SK-N-SH (cell line): ENCODE measurements at regions not wholly inside any gene's neighbourhood (a gene's known extent, or its start where the extent isn't known, plus 50 kb on each side); places are given as distances from the start of the nearest gene placed in this dataset.

Source experiments
- CTCF ChIA-PET: fragments of 300-600, 350-600 bp; formaldehyde crosslinking; extraction: SDS; loops from one replicate; lab custom pipeline; 2021; lab: Yijun Ruan, JAX
- POLR2A ChIA-PET: fragments of 350-600 bp; sonication (Branson Sonifier 250); formaldehyde crosslinking; extraction: SDS; loops from one replicate; lab custom pipeline; 2020; ENCODE audit warnings: antibody characterized with exemption, inconsistent platforms; lab: Yijun Ruan, JAX
- DNase-seq: peaks from one replicate; pipeline ENCODE4 v3.0.0; 2012
- H2AFZ ChIP-seq: fragments of 200-600 bp; sonication (generic); 2 replicates; pipeline ENCODE4 v1.8.1; 2016; ENCODE audit warnings: antibody characterized with exemption, mild to moderate bottlenecking, low read depth
- H3F3A ChIP-seq: fragments of 200-600 bp; sonication (generic); replicated peaks from 2 replicates; pipeline ENCODE3; 2016; ENCODE audit warnings: antibody characterized with exemption, mild to moderate bottlenecking; ENCODE audit not compliant: insufficient read depth
- H3K27ac ChIP-seq, 2 experiments: fragments of 200-500 bp in 1 of 2; fragments of 200-600 bp in 1 of 2; sonication (Bioruptor generic) in 1 of 2; sonication (generic), shearing (Covaris generic) in 1 of 2; 2 replicates each; pipeline versions ENCODE4 v1.5.1 to v1.6.1; 2014 to 2016; ENCODE audit warnings: low read depth in 2 of 2, inconsistent platforms in 1 of 2, low read length in 1 of 2, mild to moderate bottlenecking in 1 of 2, mixed read lengths in 1 of 2
- H3K27me3 ChIP-seq: fragments of 200-600 bp; sonication (generic), shearing (Covaris generic); 2 replicates; pipeline ENCODE4 v1.6.1; 2016; ENCODE audit warnings: mixed run types; ENCODE audit not compliant: insufficient read depth
- H3K36me3 ChIP-seq, 2 experiments: fragments of 200-500 bp in 1 of 2; fragments of 200-600 bp in 1 of 2; sonication (Bioruptor generic) in 1 of 2; sonication (generic) in 1 of 2; replicated peaks in 1 of 2; 2 replicates each; pipeline versions ENCODE3 to v1.5.1; 2014 to 2016; ENCODE audit warnings: low read length in 1 of 2, mild to moderate bottlenecking in 1 of 2; ENCODE audit not compliant: insufficient read depth in 2 of 2, control insufficient read depth in 1 of 2
- H3K4me1 ChIP-seq, 2 experiments: fragments of 200-500 bp in 1 of 2; fragments of 200-600 bp in 1 of 2; sonication (Bioruptor generic) in 1 of 2; sonication (generic), shearing (Covaris generic) in 1 of 2; 2 replicates each; pipeline versions ENCODE4 v1.5.1 to v1.6.1; 2014 to 2016; ENCODE audit warnings: low read depth in 1 of 2, low read length in 1 of 2, mixed run types in 1 of 2; ENCODE audit not compliant: insufficient read depth in 2 of 2, control insufficient read depth in 1 of 2
- H3K4me2 ChIP-seq: fragments of 200-600 bp; sonication (generic), shearing (Covaris generic); 2 replicates; pipeline ENCODE4 v1.6.1; 2017; ENCODE audit warnings: mixed run types
- H3K4me3 ChIP-seq, 2 experiments: fragments of 200-500 bp in 1 of 2; fragments of 200-600 bp in 1 of 2; sonication (Bioruptor generic) in 1 of 2; sonication (generic), shearing (Covaris generic) in 1 of 2; 2 replicates each; pipeline versions ENCODE4 v1.5.1 to v1.8.1; 2014 to 2016; ENCODE audit warnings: low read depth in 2 of 2, inconsistent platforms in 1 of 2, low read length in 1 of 2, mild to moderate bottlenecking in 1 of 2, mixed read lengths in 1 of 2, moderate library complexity in 1 of 2
- H3K79me2 ChIP-seq: fragments of 200-600 bp; sonication (generic); 2 replicates; pipeline ENCODE4 v1.8.1; 2017; ENCODE audit warnings: mild to moderate bottlenecking; ENCODE audit not compliant: insufficient read depth
- H3K9ac ChIP-seq: fragments of 200-600 bp; sonication (generic); 2 replicates; pipeline ENCODE4 v1.6.1; 2017; ENCODE audit warnings: mixed run types
- H3K9me2 ChIP-seq: fragments of 200-600 bp; sonication (generic); 2 replicates; pipeline ENCODE4 v1.6.1; 2017; ENCODE audit warnings: mixed run types
- H3K9me3 ChIP-seq: fragments of 200-600 bp; sonication (generic); 2 replicates; pipeline ENCODE4 v1.6.1; 2017; ENCODE audit warnings: mixed run types, mild to moderate bottlenecking, moderate library complexity
- H4K20me1 ChIP-seq: fragments of 200-600 bp; sonication (generic); 2 replicates; pipeline ENCODE4 v1.6.1; 2017; ENCODE audit warnings: mild to moderate bottlenecking, mixed run types; ENCODE audit not compliant: insufficient read depth
- ELF1 ChIP-seq: IDR thresholded peaks from 2 replicates; pipeline ENCODE4 v1.4.0; 2012
- EZH2phosphoT487 ChIP-seq: fragments of 200-600 bp; sonication (generic); IDR thresholded peaks from 2 replicates; pipeline ENCODE4 v1.6.1; 2017; ENCODE audit warnings: low read depth, mixed run types, mild to moderate bottlenecking, antibody characterized with exemption, moderate library complexity, borderline replicate concordance
- FOSL2 ChIP-seq: IDR thresholded peaks from 2 replicates; pipeline ENCODE4 v1.4.0; 2012; ENCODE audit warnings: low read depth, mild to moderate bottlenecking, moderate library complexity, borderline replicate concordance
- FOXJ3 ChIP-seq: sonication (generic); formaldehyde crosslinking; IDR thresholded peaks from 2 replicates; pipeline ENCODE4 v1.5.1; 2020; ENCODE audit warnings: mild to moderate bottlenecking, missing genetic modification reagents
- NFIC ChIP-seq: IDR thresholded peaks from 2 replicates; pipeline ENCODE4 v1.4.0; 2012; ENCODE audit warnings: borderline replicate concordance
- PBX3 ChIP-seq: IDR thresholded peaks from 2 replicates; pipeline ENCODE4; 2012
- RAD21 ChIP-seq: IDR thresholded peaks from 2 replicates; pipeline ENCODE4 v1.6.1; 2012; ENCODE audit warnings: mild to moderate bottlenecking, low read length
- SMC3 ChIP-seq: IDR thresholded peaks from 2 replicates; pipeline ENCODE4 v1.6.1; 2012; ENCODE audit warnings: low read depth, low read length, improper control_type of control experiment
- TAF1 ChIP-seq: IDR thresholded peaks from 2 replicates; pipeline ENCODE4 v1.6.1; 2012; ENCODE audit warnings: low read depth, mild to moderate bottlenecking, low read length, moderate library complexity, borderline replicate concordance
- TCF12 ChIP-seq: IDR thresholded peaks from 2 replicates; pipeline ENCODE4 v1.4.0; 2012
- USF1 ChIP-seq: IDR thresholded peaks from 2 replicates; pipeline ENCODE4 v1.4.0; 2012; ENCODE audit warnings: low read depth, borderline replicate concordance
- ZBTB33 ChIP-seq: IDR thresholded peaks from 2 replicates; pipeline ENCODE4 v1.4.0; 2012; ENCODE audit warnings: low read depth, borderline replicate concordance
- WGBS: methylation state at CpG from one replicate; pipeline ENCODE4 v1.1.6; 2017; ENCODE audit warnings: low lambda C conversion rate; 5-methylcytosine and 5-hydroxymethylcytosine counted together

GRCh38 chr13:43986421-43986981, 106.8 kb downstream of the LACC1 start:
- Histone ChIP-seq H3F3A (no peaks in the 10 kb centered on the region), H3K27me3 (no peaks in the 10 kb centered on the region), H3K79me2 (no peaks in the 10 kb centered on the region), H3K9me3 (no peaks in the 10 kb centered on the region), H3K36me3 (no peaks in the 10 kb centered on the region), H3K4me3 (no peak overlapping the region), H3K27ac (no peak overlapping the region), H3K9me2 (no peaks in the 10 kb centered on the region), H3K4me2 (no peak overlapping the region), H3K4me1 (no peaks in the 10 kb centered on the region; a peak in 1 of 4 replicates), H2AFZ (no peak overlapping the region), H3K9ac (no peak overlapping the region), H4K20me1 (no peaks in the 10 kb centered on the region)
- ChIA-PET CTCF (interaction anchor here (0.7 to 1.6 kb wide), 3 partner anchors 25 to 580 kb away, joined by 3 to 5 read pairs (median 3); no protein-coding TSS in a partner anchor), POLR2A (no interaction called here)
- TF ChIP-seq USF1 = no peak
- no peak for TF ChIP-seq TCF12
- no peak for TF ChIP-seq ZBTB33
- no peak for TF ChIP-seq FOXJ3
- no peak for TF ChIP-seq EZH2phosphoT487
- TF ChIP-seq TAF1 = no peak
- TF ChIP-seq NFIC = no peak
- no peak for TF ChIP-seq RAD21
- no peak for TF ChIP-seq FOSL2
- TF ChIP-seq ELF1 = no peak
- DNase-seq = no peak
- WGBS = 73% methylated on average over 3 of the region's 3 CpGs

- H3K27me3 ChIP-seq = no peaks in the 10 kb centered on the region; the same call in 1 of the 2 replicates
- H3K9me2 ChIP-seq = no peaks in the 10 kb centered on the region
- no peak for DNase-seq
- no peak overlapping the region for H3K4me2 ChIP-seq
- no peak overlapping the region for H3K27ac ChIP-seq
- no peaks in the 10 kb centered on the region for H4K20me1 ChIP-seq
- no peak overlapping the region for H2AFZ ChIP-seq
- no peaks in the 10 kb centered on the region for H3F3A ChIP-seq
- ChIA-PET CTCF (no interaction called here), POLR2A (no interaction called here)
- TF ChIP-seq PBX3 (peak; percentile 44), SMC3 (no peak)
- no peak overlapping the region for H3K9ac ChIP-seq
- no peaks in the 10 kb centered on the region; a peak in 1 of 4 replicates for H3K4me1 ChIP-seq
- no peaks in the 10 kb centered on the region for H3K9me3 ChIP-seq
- H3K4me3 ChIP-seq = no peak overlapping the region
- H3K36me3 ChIP-seq = no peaks in the 10 kb centered on the region
- WGBS = 82% methylated on average over 1 of the region's 1 CpG
- H3K79me2 ChIP-seq = no peaks in the 10 kb centered on the region
These were observed 108.6 kb downstream of the LACC1 start for GRCh38 chr13:43988302-43988701.
